ENCODE measurements at regions not wholly inside any gene's neighbourhood (a gene's known extent, or its start where the extent isn't known, plus 50 kb on each side); places are given as distances from the start of the nearest gene placed in this dataset.

- TF ChIP-seq MAFK (conservative IDR thresholded peaks at IDR 0.05 in 1 of 2, IDR thresholded peaks at IDR 0.05 in 1 of 2; ENCODE audit: low read length in 2 of 2) (no peak), FOSL1 (CRISPR knock-in tag; IDR thresholded peaks at IDR 0.05; ENCODE audit: borderline replicate concordance) (no peak), CTCF (CRISPR knock-in tag; IDR thresholded peaks at IDR 0.05) (no peak), FOXO1 (CRISPR knock-in tag; IDR thresholded peaks at IDR 0.05) (no peak), EP300 (IDR thresholded peaks at IDR 0.05; ENCODE audit: low read depth in 2 of 2, low read length in 2 of 2) (no peak), EP300 (CRISPR knock-in tag; IDR thresholded peaks at IDR 0.05; ENCODE audit: borderline replicate concordance) (no peak), JUNB (CRISPR knock-in tag; IDR thresholded peaks at IDR 0.05; ENCODE audit: borderline replicate concordance) (no peak), HNF4G (IDR thresholded peaks at IDR 0.05; ENCODE audit: borderline replicate concordance, low read depth, low read length) (no peak), HNF4G (CRISPR knock-in tag; IDR thresholded peaks at IDR 0.05; ENCODE audit: borderline replicate concordance, low read depth) (no peak), HINFP (CRISPR knock-in tag; IDR thresholded peaks at IDR 0.05; ENCODE audit: low read depth) (no peak), TAF1 (CRISPR knock-in tag; IDR thresholded peaks at IDR 0.05) (no peak), REST (IDR thresholded peaks at IDR 0.05; ENCODE audit: borderline replicate concordance in 1 of 2, low read depth in 1 of 2, low read length in 2 of 2) (no peak), RELA (CRISPR knock-in tag; IDR thresholded peaks at IDR 0.05) (no peak), HMG20B (CRISPR knock-in tag; conservative IDR thresholded peaks at IDR 0.05) (no peak), ZBTB33 (CRISPR knock-in tag; IDR thresholded peaks at IDR 0.05) (no peak)
Measured at GRCh38 chr6:167512696-167513375, 187.9 kb downstream of the TTLL2 start.
